ENCODE measurements at regions not wholly inside any gene's neighbourhood (a gene's known extent, or its start where the extent isn't known, plus 50 kb on each side); places are given as distances from the start of the nearest gene placed in this dataset.

- no peaks in the 10 kb centered on the region for H3K36me3 ChIP-seq
- peaks cover 7% of the 10 kb centered on the region; the same call in 1 of the 2 replicates for H3K27me3 ChIP-seq
- H3K4me1 ChIP-seq = no peaks in the 10 kb centered on the region
- H3K27ac ChIP-seq = no peak overlapping the region
- H3K9me3 ChIP-seq (replicated peaks) = no peaks in the 10 kb centered on the region
- H3K4me3 ChIP-seq = no peak overlapping the region
- DNase-seq = no peak
Measured at GRCh38 chr1:220325306-220325995, 53.2 kb upstream of the RAB3GAP2 start.

- no peaks in the 10 kb centered on the region for H3K9me3 ChIP-seq (replicated peaks)
- no peaks in the 10 kb centered on the region for H3K27me3 ChIP-seq
- no peak overlapping the region for H3K4me3 ChIP-seq
- no peak overlapping the region for H3K27ac ChIP-seq
- H3K36me3 ChIP-seq = no peaks in the 10 kb centered on the region
- H3K4me1 ChIP-seq = no peaks in the 10 kb centered on the region
- DNase-seq = no peak
Measured at GRCh38 chr1:220323717-220324116, 51.5 kb upstream of the RAB3GAP2 start.

- H3K27ac ChIP-seq = no peak overlapping the region
- no peaks in the 10 kb centered on the region for H3K36me3 ChIP-seq
- H3K4me3 ChIP-seq = no peak overlapping the region
- no peaks in the 10 kb centered on the region for H3K4me1 ChIP-seq
- H3K27me3 ChIP-seq = no peaks in the 10 kb centered on the region
- H3K9me3 ChIP-seq (replicated peaks) = no peaks in the 10 kb centered on the region
- DNase-seq = no peak
Measured at GRCh38 chr1:220322570-220322969, 50.3 kb upstream of the RAB3GAP2 start.
